Spleen (tissue), 11 donors: ENCODE measurements at regions not wholly inside any gene's neighbourhood (a gene's known extent, or its start where the extent isn't known, plus 50 kb on each side); places are given as distances from the start of the nearest gene placed in this dataset.
"Not testable (repeated sequence)": the region's sequence is repeated elsewhere in the genome, so short reads cannot be mapped to it uniquely, and the experiment has no call there.

Source experiments
- DNase-seq: peaks from one replicate; pipeline ENCODE4 v3.0.0-alpha.2; 2020
- H3K27ac ChIP-seq, 8 donors: fragments of 200-600 bp; sonication (generic) in 7 of 8; 1 replicate in 4 of 8; 2 replicates in 4 of 8; pipeline versions ENCODE4 v1.5.0 to v1.8.0; 2016 to 2021; ENCODE audit warnings: inconsistent platforms in 4 of 8, mild to moderate bottlenecking in 4 of 8, moderate library complexity in 1 of 8
- H3K27me3 ChIP-seq, 7 donors: fragments of 200-600 bp; sonication (generic) in 6 of 7; replicated peaks in 1 of 7; 1 replicate in 4 of 7; 2 replicates in 3 of 7; pipeline versions ENCODE4 v1.5.0 to v1.8.0; 2016 to 2021; ENCODE audit warnings: inconsistent platforms in 3 of 7, mild to moderate bottlenecking in 1 of 7
- H3K36me3 ChIP-seq, 6 donors: fragments of 200-600 bp; sonication (generic) in 5 of 6; 1 replicate in 4 of 6; 2 replicates in 2 of 6; pipeline versions ENCODE4 v1.5.0 to v1.8.0; 2016 to 2021; ENCODE audit warnings: inconsistent platforms in 2 of 6
- H3K4me1 ChIP-seq, 6 donors: fragments of 200-600 bp; sonication (generic) in 5 of 6; 1 replicate in 3 of 6; 2 replicates in 3 of 6; pipeline versions ENCODE4 v1.5.0 to v1.8.0; 2016 to 2021; ENCODE audit warnings: inconsistent platforms in 3 of 6
- H3K4me3 ChIP-seq, 8 donors: fragments of 200-600 bp; sonication (generic) in 7 of 8; 1 replicate in 4 of 8; 2 replicates in 4 of 8; pipeline versions ENCODE4 v1.5.0 to v1.8.0; 2016 to 2021; ENCODE audit warnings: inconsistent platforms in 4 of 8, mild to moderate bottlenecking in 4 of 8, moderate library complexity in 2 of 8
- H3K9me3 ChIP-seq, 8 donors: fragments of 200-600 bp; sonication (generic) in 7 of 8; 1 replicate in 4 of 8; 2 replicates in 4 of 8; pipeline versions ENCODE4 v1.5.0 to v1.8.0; 2016 to 2021; ENCODE audit warnings: inconsistent platforms in 4 of 8
- WGBS, 5 donors: extraction: QIAGEN DNeasy Blood & Tissue Kit in 3 of 5; methylation state at CpG; one replicate each; pipeline versions ENCODE4 v1.1.5 to v1.1.7; 2013 to 2018; 5-methylcytosine and 5-hydroxymethylcytosine counted together
- intact Hi-C: fragments of 100-400 bp; cut with DNase I; formaldehyde crosslinking; loops from one replicate; pipeline ENCODE4 v1.15.0; 2023; ENCODE audit warnings: low total_unique reads
- donor health status: healthy with polysubstance abuse.
- donor health status: DM: no; HTN: no; CAD: no; lungs with moderate emphysema.
- donor health status: DM: no; HTN: no; CAD: no.
- donor health status: Bipolar disorder and iron deficiency.
- donor health status: healthy.
- donor health status: DM: no; HTN: no; CAD: no.
- donor health status: DM: yes; HTN: yes; CAD: no.

GRCh38 chr1:234800563-234800962, 190.6 kb upstream of the IRF2BP2 start:
- H3K9me3 ChIP-seq, DNase-seq, H3K27ac ChIP-seq, H3K4me1 ChIP-seq, intact Hi-C loops, H3K4me3 ChIP-seq, H3K36me3 ChIP-seq, H3K27me3 ChIP-seq: not testable (repeated sequence)
- 36 to 72% (median 49%) methylated on average over 4 to 5 of the region's 5 CpGs for WGBS, 5 donors

- H3K9me3 ChIP-seq, DNase-seq, H3K27me3 ChIP-seq, H3K27ac ChIP-seq, intact Hi-C loops, H3K4me3 ChIP-seq, H3K4me1 ChIP-seq, H3K36me3 ChIP-seq: not testable (repeated sequence)
- WGBS, 5 donors: 29 to 88% (median 45%) methylated on average over 1 of the region's 1 CpG
These were observed 189.2 kb upstream of the IRF2BP2 start for GRCh38 chr1:234799021-234799689.

- DNase-seq, H3K27ac ChIP-seq, intact Hi-C loops, H3K4me1 ChIP-seq, H3K36me3 ChIP-seq, H3K9me3 ChIP-seq, H3K4me3 ChIP-seq, H3K27me3 ChIP-seq: not testable (repeated sequence)
- no CpG with 5 or more reads among the region's 2 CpGs for WGBS, 5 donors
These were observed 187.2 kb upstream of the IRF2BP2 start for GRCh38 chr1:234797216-234797615.

- H3K9me3 ChIP-seq, H3K4me1 ChIP-seq, H3K27ac ChIP-seq, H3K27me3 ChIP-seq, intact Hi-C loops, H3K36me3 ChIP-seq, DNase-seq, H3K4me3 ChIP-seq: not testable (repeated sequence)
- WGBS, 5 donors: 53 to 86% (median 74%) methylated on average over 2 of the region's 2 CpGs
These were observed 186.4 kb upstream of the IRF2BP2 start for GRCh38 chr1:234796438-234796792.

- DNase-seq, H3K27me3 ChIP-seq, H3K9me3 ChIP-seq, H3K27ac ChIP-seq, H3K36me3 ChIP-seq, H3K4me1 ChIP-seq, intact Hi-C loops, H3K4me3 ChIP-seq: not testable (repeated sequence)
- whole genome bisulfite sequencing, 5 donors: 58 to 89% (median 83%) methylated on average over 5 to 7 of the region's 7 CpGs
These were observed 185.9 kb upstream of the IRF2BP2 start for GRCh38 chr1:234795711-234796437.

GRCh38 chr1:234795007-234795406, 185.0 kb upstream of the IRF2BP2 start:
- DNase-seq, intact Hi-C loops: not testable (repeated sequence)
- 87 to 100% (median 98%) methylated on average over 1 to 3 of the region's 3 CpGs for WGBS, 5 donors

GRCh38 chr1:234794452-234794851, 184.5 kb upstream of the IRF2BP2 start:
- 72 to 94% (median 79%) methylated on average over 2 to 4 of the region's 4 CpGs for WGBS, 5 donors
- H3K36me3 ChIP-seq: not testable (repeated sequence)

More at GRCh38 chr1:234795007-234795406, 185.0 kb upstream of the IRF2BP2 start:
- not testable (repeated sequence) for H3K4me1 ChIP-seq, H3K27ac ChIP-seq, H3K9me3 ChIP-seq, H3K36me3 ChIP-seq, H3K27me3 ChIP-seq, H3K4me3 ChIP-seq

GRCh38 chr1:234793924-234794323, 183.9 kb upstream of the IRF2BP2 start:
- H3K27me3 ChIP-seq, H3K27ac ChIP-seq, H3K9me3 ChIP-seq, intact Hi-C loops, H3K4me1 ChIP-seq, H3K36me3 ChIP-seq, H3K4me3 ChIP-seq, DNase-seq: not testable (repeated sequence)
- WGBS, 5 donors: 70 to 90% (median 87%) methylated on average over 2 to 3 of the region's 5 CpGs

More at GRCh38 chr1:234794452-234794851, 184.5 kb upstream of the IRF2BP2 start:
- DNase-seq, H3K4me3 ChIP-seq, H3K9me3 ChIP-seq, H3K27ac ChIP-seq, intact Hi-C loops, H3K4me1 ChIP-seq, H3K27me3 ChIP-seq: not testable (repeated sequence)

GRCh38 chr1:234792221-234792864, 182.4 kb upstream of the IRF2BP2 start:
- WGBS, 5 donors: 71 to 85% (median 77%) methylated on average over 3 of the region's 4 CpGs
- H3K36me3 ChIP-seq, H3K4me3 ChIP-seq, H3K27ac ChIP-seq, DNase-seq, H3K27me3 ChIP-seq, H3K4me1 ChIP-seq, intact Hi-C loops, H3K9me3 ChIP-seq: not testable (repeated sequence)

- H3K9me3 ChIP-seq, H3K4me3 ChIP-seq, H3K27me3 ChIP-seq, H3K36me3 ChIP-seq, DNase-seq, H3K27ac ChIP-seq, H3K4me1 ChIP-seq, intact Hi-C loops: not testable (repeated sequence)
- 86 to 100% methylated on average over 1 of the region's 3 CpGs; no CpG with 5 or more reads in 3 of the 5 donors for WGBS, 5 donors
These were observed 181.6 kb upstream of the IRF2BP2 start for GRCh38 chr1:234791615-234792014.

- H3K36me3 ChIP-seq, H3K4me3 ChIP-seq, DNase-seq, H3K4me1 ChIP-seq, intact Hi-C loops, H3K27ac ChIP-seq, H3K9me3 ChIP-seq, H3K27me3 ChIP-seq: not testable (repeated sequence)
- no CpG with 5 or more reads among the region's 1 CpG for WGBS, 5 donors
These were observed 180.4 kb upstream of the IRF2BP2 start for GRCh38 chr1:234790333-234790732.
